SK-N-SH treated with all-trans-retinoic acid at 6 μM for 48 hours (cell line): ENCODE measurements at regions not wholly inside any gene's neighbourhood (a gene's known extent, or its start where the extent isn't known, plus 50 kb on each side); places are given as distances from the start of the nearest gene placed in this dataset.
"Not testable (repeated sequence)": the region's sequence is repeated elsewhere in the genome, so short reads cannot be mapped to it uniquely, and the experiment has no call there.

Experiments
- CREB5 ChIP-seq: fragments of 250-450 bp; sonication (Bioruptor Pico); IDR thresholded peaks from 2 replicates; pipeline ENCODE4 v1.5.1; 2020; ENCODE audit warnings: low read depth, mild to moderate bottlenecking, moderate library complexity
- ESRRG ChIP-seq: fragments of 250-450 bp; sonication (Bioruptor Pico); IDR thresholded peaks from 2 replicates; pipeline ENCODE4 v1.6.1; 2021; ENCODE audit warnings: mild to moderate bottlenecking
- PATZ1 ChIP-seq: fragments of 250-450 bp; sonication (Bioruptor Pico); IDR thresholded peaks from 2 replicates; pipeline ENCODE4 v1.8.0; 2020; ENCODE audit warnings: mild to moderate bottlenecking, moderate library complexity, borderline replicate concordance
- ZFP3 ChIP-seq: fragments of 250-450 bp; sonication (Bioruptor Pico); IDR thresholded peaks from 2 replicates; pipeline ENCODE4 v1.5.0; 2020; ENCODE audit warnings: mild to moderate bottlenecking, moderate library complexity
- ZFP30 ChIP-seq: fragments of 450-650 bp; formaldehyde crosslinking; IDR thresholded peaks from 2 replicates; pipeline ENCODE4 v1.5.0; 2022; ENCODE audit warnings: mild to moderate bottlenecking, moderate library complexity
- ZNF565 ChIP-seq: fragments of 450-650 bp; formaldehyde crosslinking; conservative IDR thresholded peaks from 2 replicates; pipeline ENCODE4 v1.5.0; 2020; ENCODE audit warnings: low read depth, mild to moderate bottlenecking, moderate library complexity
- ZNF8 ChIP-seq: fragments of 450-650 bp; formaldehyde crosslinking; IDR thresholded peaks from 2 replicates; pipeline ENCODE4 v1.5.0; 2020; ENCODE audit warnings: mild to moderate bottlenecking, moderate library complexity
- TF ChIP-seq, protein P1 (sequence below): fragments of 250-450 bp; sonication (Bioruptor Pico); IDR thresholded peaks from 2 replicates; pipeline ENCODE4 v1.5.1; 2021; ENCODE audit warnings: mild to moderate bottlenecking, moderate library complexity

DNA sequence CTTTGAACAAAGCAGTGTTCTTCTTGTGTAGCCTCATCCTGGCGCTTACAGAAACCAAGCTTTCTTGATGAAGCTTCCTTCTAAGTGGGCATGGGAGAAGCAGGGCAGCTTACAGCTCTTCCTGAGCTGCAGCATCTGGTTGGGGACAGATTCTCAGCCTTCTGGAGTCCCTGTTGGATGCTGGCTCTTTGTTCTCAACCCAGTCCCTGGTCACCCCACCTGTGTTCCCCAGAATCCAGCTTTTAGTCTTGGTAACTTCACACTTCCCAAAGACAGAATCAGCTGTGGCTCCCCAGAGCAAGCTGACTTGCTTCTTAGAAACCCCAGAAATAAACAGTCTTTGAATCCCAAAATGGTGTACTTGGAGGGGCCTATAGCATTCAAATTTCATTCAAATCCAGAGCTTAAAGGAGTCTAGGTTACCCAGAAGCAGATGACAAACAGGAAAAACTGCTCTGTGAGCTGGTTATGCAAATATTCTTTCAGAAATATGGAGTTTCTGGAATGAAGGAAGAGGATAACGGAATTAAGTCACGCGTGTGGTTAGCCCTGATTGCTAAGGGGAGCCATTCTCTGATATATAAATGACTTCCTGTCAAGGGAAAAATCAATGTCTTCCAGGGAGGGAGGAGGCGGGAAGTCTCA lies 783.4 kb upstream of the TPTE start:
- not testable (repeated sequence) for TF ChIP-seq ZFP3, PATZ1, ZNF565, ZNF8, CREB5, ZFP30, ESRRG (CRISPR knock-in tag)
- TF ChIP-seq, protein P1, sequence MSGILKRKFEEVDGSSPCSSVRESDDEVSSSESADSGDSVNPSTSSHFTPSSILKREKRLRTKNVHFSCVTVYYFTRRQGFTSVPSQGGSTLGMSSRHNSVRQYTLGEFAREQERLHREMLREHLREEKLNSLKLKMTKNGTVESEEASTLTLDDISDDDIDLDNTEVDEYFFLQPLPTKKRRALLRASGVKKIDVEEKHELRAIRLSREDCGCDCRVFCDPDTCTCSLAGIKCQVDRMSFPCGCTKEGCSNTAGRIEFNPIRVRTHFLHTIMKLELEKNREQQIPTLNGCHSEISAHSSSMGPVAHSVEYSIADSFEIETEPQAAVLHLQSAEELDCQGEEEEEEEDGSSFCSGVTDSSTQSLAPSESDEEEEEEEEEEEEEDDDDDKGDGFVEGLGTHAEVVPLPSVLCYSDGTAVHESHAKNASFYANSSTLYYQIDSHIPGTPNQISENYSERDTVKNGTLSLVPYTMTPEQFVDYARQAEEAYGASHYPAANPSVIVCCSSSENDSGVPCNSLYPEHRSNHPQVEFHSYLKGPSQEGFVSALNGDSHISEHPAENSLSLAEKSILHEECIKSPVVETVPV (CRISPR knock-in tag) = not testable (repeated sequence)
